Endothelial cell of umbilical vein (primary cell): ENCODE measurements at regions not wholly inside any gene's neighbourhood (a gene's known extent, or its start where the extent isn't known, plus 50 kb on each side); places are given as distances from the start of the nearest gene placed in this dataset.

ENCODE experiments used
- BruUV-seq: library from RNA; stranded (reverse); fragments of 400-500 nt; replicated peaks from 2 replicates; lab custom pipeline; 2021; lab: Mats Ljungman, UMichigan
- CTCF ChIA-PET: fragments of 300-600, 350-600 bp; sonication (Branson Sonifier 250); formaldehyde crosslinking; loops from one replicate; lab custom pipeline; 2021; ENCODE audit warnings: antibody characterized with exemption, inconsistent platforms; lab: Charles Lee
- POLR2A ChIA-PET: fragments of 300-600, 350-600 bp; sonication (Branson Sonifier 250); formaldehyde crosslinking; loops from one replicate; lab custom pipeline; 2021; ENCODE audit warnings: antibody characterized with exemption, inconsistent platforms; lab: Charles Lee
- DNase-seq: peaks from one replicate; pipeline ENCODE4 v3.0.0-alpha.2; 2011; ENCODE audit warnings: low read depth, low spot score
- FAIRE-seq: peaks from 2 replicates; lab custom pipeline; 2011; peaks lifted over from hg19 to GRCh38; lab: Jason Lieb, UNC
- H2AFZ ChIP-seq: 2 replicates; pipeline ENCODE4 v1.6.0; 2012; ENCODE audit warnings: low read depth, low read length, control low read depth, inconsistent platforms
- H3K27ac ChIP-seq: 2 replicates; pipeline ENCODE4 v1.5.1; 2011; ENCODE audit warnings: low read depth, mild to moderate bottlenecking, control low read depth, low read length, moderate library complexity; ENCODE audit not compliant: insufficient read depth
- H3K27me3 ChIP-seq, 2 experiments: 2 replicates each; pipeline versions ENCODE4 v1.6.0 to v1.6.1; 2011; ENCODE audit warnings: low read length in 2 of 2, mixed read lengths in 1 of 2; ENCODE audit not compliant: control insufficient read depth in 2 of 2, insufficient read depth in 2 of 2
- H3K36me3 ChIP-seq, 2 experiments: 2 replicates in 1 of 2; 3 replicates in 1 of 2; pipeline ENCODE4 v1.5.1; 2011; ENCODE audit warnings: low read length in 2 of 2, mild to moderate bottlenecking in 1 of 2, moderate library complexity in 1 of 2; ENCODE audit not compliant: control insufficient read depth in 2 of 2, insufficient read depth in 2 of 2; ENCODE audit errors: extremely low read depth in 1 of 2
- H3K4me1 ChIP-seq: 3 replicates; pipeline ENCODE4 v1.5.1; 2011; ENCODE audit warnings: mild to moderate bottlenecking, low read length; ENCODE audit not compliant: control insufficient read depth, insufficient read depth; ENCODE audit errors: extremely low read depth
- H3K4me2 ChIP-seq: 2 replicates; pipeline ENCODE4 v1.6.1; 2011; ENCODE audit warnings: low read length, control low read depth, mixed read lengths; ENCODE audit not compliant: insufficient read depth
- H3K4me3 ChIP-seq, 3 experiments: fragments of 200-600 bp in 1 of 3; sonication (generic), shearing (Covaris generic) in 1 of 3; replicated peaks in 1 of 3; 2 replicates each; pipeline ENCODE4 v1.5.1; 2011 to 2016; ENCODE audit warnings: control low read depth in 3 of 3, low read length in 3 of 3, mild to moderate bottlenecking in 2 of 3, inconsistent platforms in 1 of 3, low read depth in 1 of 3, moderate library complexity in 1 of 3; ENCODE audit not compliant: insufficient read depth in 1 of 3
- H3K79me2 ChIP-seq: 2 replicates; pipeline ENCODE4 v1.6.0; 2012; ENCODE audit warnings: low read length, inconsistent platforms; ENCODE audit not compliant: control insufficient read depth, insufficient read depth
- H3K9ac ChIP-seq: replicated peaks from 2 replicates; pipeline ENCODE3; 2011; ENCODE audit warnings: low read length, control low read depth; ENCODE audit not compliant: insufficient read depth; ENCODE audit errors: extremely low read depth
- H3K9me1 ChIP-seq: replicated peaks from 3 replicates; pipeline ENCODE4 v1.6.0; 2011; ENCODE audit warnings: mild to moderate bottlenecking, low read length; ENCODE audit not compliant: control insufficient read depth, insufficient read depth; ENCODE audit errors: extremely low read depth
- H3K9me3 ChIP-seq: replicated peaks from 2 replicates; pipeline ENCODE4 v1.5.1; 2012; ENCODE audit warnings: low read length, inconsistent platforms; ENCODE audit not compliant: control insufficient read depth, insufficient read depth
- H4K20me1 ChIP-seq: replicated peaks from 2 replicates; pipeline ENCODE3; 2011; ENCODE audit warnings: mild to moderate bottlenecking, low read length; ENCODE audit not compliant: control insufficient read depth, insufficient read depth; ENCODE audit errors: extremely low read depth
- EZH2 ChIP-seq: IDR thresholded peaks from 2 replicates; pipeline ENCODE4 v1.6.1; 2012; ENCODE audit warnings: borderline replicate concordance, low read depth, mild to moderate bottlenecking, moderate library complexity, low read length, inconsistent platforms; ENCODE audit not compliant: severe bottlenecking
- FOS ChIP-seq: IDR thresholded peaks from 2 replicates; pipeline ENCODE4 v1.6.1; 2011; ENCODE audit warnings: mild to moderate bottlenecking, low read length, moderate library complexity, borderline replicate concordance; ENCODE audit not compliant: insufficient read depth
- GATA2 ChIP-seq: IDR thresholded peaks from 2 replicates; pipeline ENCODE4 v1.7.0; 2011; ENCODE audit warnings: low read depth, mild to moderate bottlenecking, moderate library complexity, mixed read lengths, low read length; ENCODE audit not compliant: insufficient read length, insufficient read depth
- MYC ChIP-seq: IDR thresholded peaks from one replicate; pipeline ENCODE4 v1.6.1; 2011; ENCODE audit warnings: mild to moderate bottlenecking, low read depth, low read length
- POLR2A ChIP-seq: IDR thresholded peaks from 2 replicates; pipeline ENCODE4 v1.6.1; 2012; ENCODE audit warnings: low read depth, mild to moderate bottlenecking, control low read depth, low read length
- POLR2AphosphoS5 ChIP-seq: IDR thresholded peaks from 2 replicates; pipeline ENCODE4 v1.6.1; 2012; ENCODE audit warnings: low read depth, mild to moderate bottlenecking, control low read depth, low read length, moderate library complexity; ENCODE audit not compliant: insufficient read depth
- dilution Hi-C: fragments of 300-500 bp; cut with MboI; formaldehyde crosslinking; loops from one replicate; pipeline ENCODE4 v1.15.0; 2019; ENCODE audit warnings: low sequenced_read_pairs; ENCODE audit not compliant: extremely low pct_ligation_motif_present
- intact Hi-C: fragments of 100-400 bp; cut with micrococcal nuclease; formaldehyde crosslinking; loops from one replicate; pipeline ENCODE4 v1.10.0; 2022
- TF ChIP-seq, protein P1 (sequence below), 2 donors: IDR thresholded peaks; 1 replicate in 1 of 2; 2 replicates in 1 of 2; pipeline ENCODE4 v1.5.1; 2011; ENCODE audit warnings: low read length in 2 of 2, mild to moderate bottlenecking in 2 of 2, moderate library complexity in 2 of 2, control low read depth in 1 of 2, inconsistent platforms in 1 of 2, low read depth in 1 of 2; ENCODE audit not compliant: insufficient read depth in 1 of 2; ENCODE audit errors: extremely low read depth in 1 of 2

DNA sequence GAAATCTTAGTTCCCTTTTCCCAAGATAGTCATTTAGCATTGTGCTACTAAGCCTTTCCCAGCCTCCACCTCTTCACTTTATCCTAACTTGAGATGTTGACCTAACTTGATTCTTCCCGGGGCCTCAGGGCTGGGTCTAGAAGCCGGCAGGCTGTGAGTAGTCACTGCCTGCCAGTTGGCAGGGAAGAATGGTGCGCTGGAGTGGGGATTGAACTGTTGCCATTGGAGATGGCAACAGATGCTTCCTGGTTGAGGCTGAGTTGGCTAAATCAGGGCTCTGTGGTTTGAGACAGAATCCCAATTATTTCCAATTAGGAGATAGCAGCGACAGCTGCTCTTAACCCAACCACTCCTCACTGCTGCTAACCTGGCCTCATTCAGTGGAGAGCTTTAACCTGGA lies 343.1 kb downstream of the BRINP1 start:
- TF ChIP-seq EZH2 (no peak), GATA2 (no peak), POLR2A (no peak), POLR2AphosphoS5 (no peak), MYC (no peak), FOS (no peak)
- TF ChIP-seq, protein P1, sequence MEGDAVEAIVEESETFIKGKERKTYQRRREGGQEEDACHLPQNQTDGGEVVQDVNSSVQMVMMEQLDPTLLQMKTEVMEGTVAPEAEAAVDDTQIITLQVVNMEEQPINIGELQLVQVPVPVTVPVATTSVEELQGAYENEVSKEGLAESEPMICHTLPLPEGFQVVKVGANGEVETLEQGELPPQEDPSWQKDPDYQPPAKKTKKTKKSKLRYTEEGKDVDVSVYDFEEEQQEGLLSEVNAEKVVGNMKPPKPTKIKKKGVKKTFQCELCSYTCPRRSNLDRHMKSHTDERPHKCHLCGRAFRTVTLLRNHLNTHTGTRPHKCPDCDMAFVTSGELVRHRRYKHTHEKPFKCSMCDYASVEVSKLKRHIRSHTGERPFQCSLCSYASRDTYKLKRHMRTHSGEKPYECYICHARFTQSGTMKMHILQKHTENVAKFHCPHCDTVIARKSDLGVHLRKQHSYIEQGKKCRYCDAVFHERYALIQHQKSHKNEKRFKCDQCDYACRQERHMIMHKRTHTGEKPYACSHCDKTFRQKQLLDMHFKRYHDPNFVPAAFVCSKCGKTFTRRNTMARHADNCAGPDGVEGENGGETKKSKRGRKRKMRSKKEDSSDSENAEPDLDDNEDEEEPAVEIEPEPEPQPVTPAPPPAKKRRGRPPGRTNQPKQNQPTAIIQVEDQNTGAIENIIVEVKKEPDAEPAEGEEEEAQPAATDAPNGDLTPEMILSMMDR (IDR thresholded peaks at IDR 0.05; ENCODE audit: extremely low read depth in 1 of 2, insufficient read depth in 1 of 2, low read depth in 1 of 2, low read length in 2 of 2) = no peak
- no peak overlapping the region for H3K4me3 ChIP-seq
- FAIRE-seq (no peak), DNase-seq (no peak)
- H3K27ac ChIP-seq = no peak overlapping the region
- H3K79me2 ChIP-seq = no peaks in the 10 kb centered on the region
- dilution Hi-C loops = no loop called here
- no peak overlapping the region for H3K4me2 ChIP-seq
- no peaks in the 10 kb centered on the region for H4K20me1 ChIP-seq
- CTCF ChIA-PET = no interaction called here
- H3K9me3 ChIP-seq = peaks cover under 1% of the 10 kb centered on the region
- H3K9me1 ChIP-seq = no peaks in the 10 kb centered on the region
- POLR2A ChIA-PET = no interaction called here
- no peaks in the 10 kb centered on the region for H3K36me3 ChIP-seq
- BruUV-seq = no TSS peak
- intact Hi-C loops = no loop called here
- no peak overlapping the region for H2AFZ ChIP-seq
- no peaks in the 10 kb centered on the region for H3K4me1 ChIP-seq
- no peak overlapping the region for H3K9ac ChIP-seq
- no peaks in the 10 kb centered on the region for H3K27me3 ChIP-seq
